Cerebellar nuclear complex (tissue), 1 donor: ENCODE measurements at regions not wholly inside any gene's neighbourhood (a gene's known extent, or its start where the extent isn't known, plus 50 kb on each side); places are given as distances from the start of the nearest gene placed in this dataset.
"Not testable (repeated sequence)": the region's sequence is repeated elsewhere in the genome, so short reads cannot be mapped to it uniquely, and the experiment has no call there.

Experiments used
- DNase-seq, 2 experiments: peaks; one replicate each; lab custom pipeline; 2025; lab: John Stamatoyannopoulos, UW

GRCh38 chrX:23061116-23061515 lies 61.4 kb downstream of the DDX53 start:
- no peak for DNase-seq

GRCh38 chrX:23062359-23062758 lies 62.6 kb downstream of the DDX53 start:
- DNase-seq: no peak

DNA sequence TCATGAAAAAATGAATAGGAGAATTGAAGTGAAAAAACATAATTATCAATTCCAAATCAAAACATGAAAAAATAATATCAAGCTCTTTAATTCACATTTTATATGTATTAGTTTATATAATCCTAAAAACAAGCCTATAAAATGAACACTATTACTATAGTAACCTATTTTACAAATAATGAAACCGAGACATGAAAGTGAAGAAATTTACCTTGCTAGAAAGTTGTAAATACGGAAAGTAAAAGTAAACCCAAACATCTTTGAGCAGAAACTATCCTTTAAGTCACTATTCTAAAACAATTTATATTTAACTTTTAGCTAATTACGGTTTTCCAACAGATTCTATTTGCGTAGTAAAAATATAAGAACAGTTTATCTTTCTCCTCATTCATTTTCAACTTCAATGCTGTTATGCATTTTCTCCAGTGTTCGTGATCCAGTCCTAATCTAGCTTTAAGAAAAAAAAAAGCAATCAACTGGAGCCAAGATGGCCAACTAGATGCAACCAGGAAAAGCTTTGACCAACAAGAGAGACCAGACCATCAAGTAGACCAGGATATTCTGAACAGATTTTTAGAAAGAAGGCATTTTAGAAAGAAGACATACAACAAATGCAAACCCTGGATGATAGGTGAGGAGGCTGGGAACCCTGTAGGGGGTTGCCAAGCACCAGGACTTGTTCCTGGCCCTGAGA lies 67.0 kb downstream of the DDX53 start:
- no peak for DNase-seq

GRCh38 chrX:23075461-23075860 lies 75.7 kb downstream of the DDX53 start:
- DNase-seq: not testable (repeated sequence)

DNA sequence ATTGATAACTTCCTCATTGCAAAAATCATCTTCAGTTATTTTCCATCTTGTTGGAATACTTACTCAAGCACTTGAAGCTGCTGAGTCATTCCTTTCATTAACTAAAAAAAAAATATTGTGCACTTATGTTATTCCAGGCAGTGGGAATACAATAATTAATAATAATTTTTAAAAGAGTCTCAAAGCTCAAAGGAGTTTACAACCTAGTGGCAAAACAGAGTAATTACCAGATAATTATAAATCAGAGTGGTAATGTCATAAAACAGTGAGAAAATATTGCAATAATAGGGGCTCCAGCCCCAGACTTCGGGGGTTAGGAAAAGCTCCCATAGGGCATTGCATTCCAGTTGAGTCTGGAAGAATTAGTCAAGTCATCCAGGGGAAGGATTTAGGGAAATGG lies 79.6 kb downstream of the DDX53 start:
- no peak for DNase-seq

- no peak for DNase-seq
These were observed 101.1 kb downstream of the DDX53 start for GRCh38 chrX:23100826-23101225.

DNA sequence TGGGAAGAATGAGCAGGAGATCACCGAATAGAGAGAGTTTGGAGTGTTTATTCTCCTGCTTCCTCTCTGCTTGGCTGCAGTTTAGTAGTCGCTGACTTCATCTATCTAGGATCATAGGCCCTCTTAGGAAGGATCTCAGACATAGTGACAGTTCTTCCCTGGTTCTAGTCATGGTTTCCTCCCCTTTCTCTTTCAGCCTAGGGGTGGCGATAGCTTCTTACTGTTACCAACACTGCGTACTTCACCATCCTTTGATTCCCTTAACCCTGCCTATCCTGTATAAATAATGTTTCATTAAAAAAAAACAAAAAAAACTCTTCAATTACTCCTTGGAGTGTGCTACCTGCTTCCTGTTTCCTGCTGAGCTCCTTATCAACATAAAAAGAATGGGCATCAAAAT lies 103.8 kb downstream of the DDX53 start:
- DNase-seq: no peak

DNA sequence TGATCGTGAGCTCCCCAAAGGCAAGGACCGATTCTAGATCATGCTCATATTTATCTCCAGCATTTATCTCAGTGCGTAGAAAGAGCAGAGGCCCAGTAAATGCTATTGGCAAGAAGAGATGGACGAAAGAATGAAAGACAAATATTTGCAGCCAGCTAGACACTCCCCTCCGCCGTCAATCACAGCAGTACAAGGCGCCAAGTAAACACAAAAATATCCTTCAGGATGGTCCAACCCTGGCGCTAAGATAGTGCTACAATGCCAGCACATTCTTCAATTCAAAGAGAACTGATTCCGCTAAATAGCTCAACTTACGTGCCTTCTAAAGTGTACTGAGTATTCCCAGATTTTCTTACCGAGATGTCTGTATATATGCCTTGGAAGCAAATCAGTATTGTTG lies 114.5 kb downstream of the DDX53 start:
- no peak for DNase-seq

GRCh38 chrX:23115651-23116050 lies 115.9 kb downstream of the DDX53 start:
- DNase-seq: no peak

- DNase-seq: no peak
These were observed 118.4 kb downstream of the DDX53 start for GRCh38 chrX:23118163-23118562.

DNA sequence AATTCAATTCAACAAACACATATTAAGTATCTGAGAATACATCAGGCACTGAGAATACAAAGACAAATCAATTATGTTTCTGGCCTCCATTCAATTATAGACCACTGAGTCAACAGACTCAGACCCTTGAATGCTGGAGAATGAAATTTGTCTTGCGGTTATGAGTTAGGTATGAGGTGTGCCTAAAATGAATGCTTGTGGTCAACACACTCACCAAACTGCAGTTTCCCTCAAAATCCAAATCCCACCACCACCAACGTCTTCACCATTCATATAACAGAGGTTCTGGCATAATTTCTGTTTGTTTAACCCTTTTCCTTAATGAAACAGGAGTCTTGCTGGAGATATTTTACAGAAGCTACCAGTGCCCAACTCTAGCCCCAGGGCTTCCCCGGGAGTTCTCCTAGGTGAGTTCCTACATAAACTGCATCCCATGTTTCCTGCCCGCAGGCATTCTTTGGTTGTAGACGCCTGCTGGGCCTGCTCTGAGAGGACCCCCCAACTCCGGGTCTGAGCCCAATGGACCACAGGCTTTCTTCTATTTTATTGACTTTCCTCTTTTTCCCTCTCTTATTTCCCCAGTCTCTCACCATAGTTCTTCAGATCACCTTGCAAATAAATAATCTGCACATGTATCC lies 119.2 kb downstream of the DDX53 start:
- no peak for DNase-seq

- DNase-seq: peak; percentile 8 to 21
These were observed 127.8 kb downstream of the DDX53 start for GRCh38 chrX:23127586-23127985.

GRCh38 chrX:23133551-23133950 lies 133.8 kb downstream of the DDX53 start:
- no peak for DNase-seq

DNA sequence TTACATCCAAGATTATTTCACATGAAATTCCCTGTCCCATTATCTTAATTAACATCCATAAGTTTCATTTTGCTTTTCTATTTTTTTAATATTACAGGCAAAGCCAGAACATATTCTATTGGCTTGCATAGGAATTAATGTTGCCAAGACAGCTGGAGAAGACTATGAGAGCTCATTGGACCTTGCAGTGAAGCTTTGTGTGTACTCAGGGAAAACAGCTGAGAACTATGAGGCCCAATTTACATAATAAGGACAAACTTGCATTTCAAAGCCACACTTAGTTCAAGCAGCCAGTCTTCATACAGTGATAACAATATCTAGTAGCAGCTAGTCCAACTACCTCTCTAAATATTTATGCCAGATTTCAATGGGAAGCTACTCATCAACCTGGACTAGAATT lies 134.4 kb downstream of the DDX53 start:
- no peak for DNase-seq

DNA sequence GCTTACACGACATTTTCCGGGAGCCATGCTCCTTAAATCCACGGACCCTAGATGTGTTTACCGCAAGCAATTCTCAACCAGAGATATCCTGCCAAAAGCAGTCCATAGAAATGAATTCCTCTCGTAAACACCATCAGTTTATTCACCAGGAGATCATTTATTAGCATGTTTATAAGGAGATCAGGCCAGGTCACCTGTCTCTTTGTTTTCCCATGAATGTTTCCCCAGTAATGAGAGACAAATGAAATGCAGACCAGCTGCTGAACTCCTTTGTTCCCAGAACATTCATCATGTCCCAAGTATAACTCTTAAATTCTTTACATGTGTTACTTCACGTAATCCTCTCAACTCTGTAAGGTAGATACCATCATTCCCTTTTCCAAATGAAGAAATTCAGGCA lies 137.1 kb downstream of the DDX53 start:
- no peak for DNase-seq

GRCh38 chrX:23168291-23168690 lies 166.4 kb upstream of the PTCHD1 start:
- no peak for DNase-seq

- no peak for DNase-seq
These were observed 148.7 kb upstream of the PTCHD1 start for GRCh38 chrX:23185951-23186350.

- DNase-seq: no peak
These were observed 146.8 kb upstream of the PTCHD1 start for GRCh38 chrX:23187819-23188218.

- no peak for DNase-seq
These were observed 139.6 kb upstream of the PTCHD1 start for GRCh38 chrX:23194885-23195554.

DNA sequence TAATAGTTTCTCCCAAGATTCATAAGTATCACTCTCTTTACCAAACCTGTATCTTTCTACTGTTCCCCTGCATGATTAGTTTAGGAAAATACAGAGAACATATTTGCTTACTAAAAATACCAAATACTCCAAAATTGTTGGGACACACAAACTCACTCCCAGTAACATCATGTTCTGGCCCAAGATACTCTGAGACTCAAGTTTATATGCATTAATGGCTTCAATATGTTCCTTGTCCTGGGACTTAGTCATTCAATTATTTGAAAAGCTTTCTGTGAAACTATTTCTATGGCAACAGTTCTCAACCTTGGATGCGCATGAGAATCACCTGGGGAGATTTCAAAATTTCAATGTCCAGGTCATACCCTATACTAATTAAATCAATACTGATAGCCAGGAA lies 138.9 kb upstream of the PTCHD1 start:
- no peak for DNase-seq

DNA sequence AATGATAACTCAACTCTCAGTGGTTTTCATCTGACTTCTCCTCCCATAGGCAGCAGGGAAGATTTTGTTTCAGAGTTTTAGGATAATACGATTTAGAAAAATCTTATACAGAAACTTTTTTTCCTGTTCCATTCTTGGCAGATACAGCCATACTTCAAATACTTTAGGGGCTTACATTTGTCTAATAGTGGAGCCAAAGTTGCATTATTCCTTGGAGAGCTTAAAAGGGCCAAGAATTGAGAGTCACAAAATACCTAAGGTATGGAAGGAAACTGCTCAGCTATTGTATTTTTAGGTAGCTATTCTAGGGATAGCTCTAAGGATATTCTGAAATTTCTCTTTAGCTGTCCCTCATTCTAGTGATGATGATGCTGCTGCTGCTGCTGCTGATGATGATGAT lies 132.9 kb upstream of the PTCHD1 start:
- no peak for DNase-seq

DNA sequence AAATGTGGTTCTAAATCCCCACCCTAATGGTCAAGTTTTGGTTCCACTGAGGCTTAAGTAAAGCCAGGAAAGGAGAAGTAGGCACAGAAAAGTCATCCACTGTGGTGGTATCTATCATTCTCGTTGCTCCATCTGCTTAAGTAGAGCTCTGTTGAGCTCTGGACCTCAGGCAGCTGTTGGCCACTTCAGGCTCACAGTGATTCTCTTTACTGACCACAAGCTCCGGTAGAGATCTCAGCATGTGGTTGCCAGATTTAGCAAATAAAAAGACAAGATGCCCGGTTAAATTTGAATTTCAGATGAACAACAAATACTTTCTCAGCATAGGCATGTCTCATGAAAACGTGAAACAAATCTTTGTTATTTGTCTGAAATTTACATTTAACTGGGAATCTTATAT lies 132.3 kb upstream of the PTCHD1 start:
- DNase-seq: no peak

- no peak for DNase-seq
These were observed 111.5 kb upstream of the PTCHD1 start for GRCh38 chrX:23223169-23223568.
